DMS 273 (cell line): ENCODE measurements at regions not wholly inside any gene's neighbourhood (a gene's known extent, or its start where the extent isn't known, plus 50 kb on each side); places are given as distances from the start of the nearest gene placed in this dataset.

Experiments
- DNase-seq: peaks from one replicate; lab custom pipeline; 2025; ENCODE audit not compliant: unreplicated experiment; lab: John Stamatoyannopoulos, UW

DNA sequence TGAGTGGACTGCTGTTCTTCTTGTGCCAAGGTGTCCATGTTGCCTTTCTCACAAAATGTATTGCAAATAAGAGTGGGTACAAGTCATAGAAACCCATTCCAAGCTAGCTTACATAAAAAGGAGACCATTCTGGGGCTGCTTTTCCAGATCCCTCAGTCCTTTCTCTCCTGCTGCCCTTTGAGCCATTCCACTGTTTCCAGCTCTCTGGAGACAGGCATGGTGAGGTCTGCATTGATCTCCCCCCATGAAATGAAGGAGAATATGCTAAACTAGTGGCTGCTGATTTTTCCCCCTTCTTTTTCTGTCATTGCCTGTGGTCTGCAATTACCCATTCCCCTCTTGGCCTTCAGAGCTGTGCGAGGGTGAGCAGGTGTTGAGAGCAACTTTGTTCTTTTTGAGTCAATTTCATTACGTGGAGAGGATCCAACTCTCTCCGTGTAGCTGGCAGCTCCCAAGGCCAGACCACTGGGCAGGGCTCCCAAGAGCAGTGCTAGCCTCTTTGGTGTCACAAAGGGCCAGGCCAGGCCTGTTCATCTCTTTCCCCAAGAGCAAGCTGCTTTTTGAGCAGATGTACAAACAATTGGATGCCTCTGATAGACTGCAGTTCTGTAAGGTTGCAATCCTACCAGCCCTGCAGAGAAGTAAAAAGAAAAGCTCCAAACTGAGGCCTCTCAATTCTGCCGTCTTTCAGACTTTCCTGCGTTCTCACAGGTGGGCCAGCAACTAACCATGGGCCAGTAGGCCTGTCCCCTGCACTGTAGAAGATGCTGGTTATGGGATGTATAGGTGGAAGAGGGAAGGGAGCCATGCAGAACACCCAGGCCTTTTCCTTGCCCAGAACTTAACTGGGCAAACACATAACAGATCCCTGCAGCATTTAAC is 96.1 kb upstream of the ARMC2 start:
- peak; percentile 50 for DNase-seq

DNA sequence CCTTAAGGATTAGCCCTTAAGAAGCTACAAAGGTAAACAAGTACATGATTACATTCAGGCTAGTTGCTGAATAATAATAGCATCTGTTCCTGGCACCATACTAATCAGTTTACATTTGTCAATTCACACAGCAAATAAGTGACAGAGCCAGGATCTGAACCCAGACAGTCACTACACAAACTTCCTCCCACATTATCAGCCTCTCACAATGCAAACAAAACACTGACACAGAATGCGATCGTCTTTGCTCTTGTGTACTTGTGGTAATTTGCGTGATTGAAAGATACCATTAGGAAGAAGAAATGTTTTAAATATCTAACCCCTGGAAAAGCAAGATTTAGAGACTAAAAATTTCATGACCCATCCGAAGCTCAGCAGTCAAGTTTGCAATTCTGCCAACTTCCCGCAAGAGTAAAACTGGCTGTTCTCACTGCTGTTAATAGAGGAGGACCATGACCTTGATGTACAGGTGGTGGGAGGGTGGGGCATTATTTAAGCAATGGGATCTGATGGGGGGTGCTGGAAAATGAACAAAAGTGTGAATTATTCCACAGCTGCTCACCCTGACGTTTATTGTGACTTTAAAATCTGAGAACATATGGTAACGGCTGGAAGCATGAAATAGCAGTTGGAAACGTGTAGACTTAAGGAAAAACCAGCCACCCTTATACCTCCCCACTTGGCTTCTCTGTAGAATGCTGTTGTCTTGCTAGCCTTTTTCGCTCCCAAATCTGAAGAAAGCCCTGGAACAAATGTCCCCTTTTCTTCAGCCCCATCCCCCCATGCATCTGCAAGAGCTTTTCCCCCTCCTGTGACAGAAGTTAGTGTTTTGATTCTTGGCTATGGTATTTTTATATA is 95.3 kb upstream of the ARMC2 start:
- DNase-seq, result peak; percentile 94

DNA sequence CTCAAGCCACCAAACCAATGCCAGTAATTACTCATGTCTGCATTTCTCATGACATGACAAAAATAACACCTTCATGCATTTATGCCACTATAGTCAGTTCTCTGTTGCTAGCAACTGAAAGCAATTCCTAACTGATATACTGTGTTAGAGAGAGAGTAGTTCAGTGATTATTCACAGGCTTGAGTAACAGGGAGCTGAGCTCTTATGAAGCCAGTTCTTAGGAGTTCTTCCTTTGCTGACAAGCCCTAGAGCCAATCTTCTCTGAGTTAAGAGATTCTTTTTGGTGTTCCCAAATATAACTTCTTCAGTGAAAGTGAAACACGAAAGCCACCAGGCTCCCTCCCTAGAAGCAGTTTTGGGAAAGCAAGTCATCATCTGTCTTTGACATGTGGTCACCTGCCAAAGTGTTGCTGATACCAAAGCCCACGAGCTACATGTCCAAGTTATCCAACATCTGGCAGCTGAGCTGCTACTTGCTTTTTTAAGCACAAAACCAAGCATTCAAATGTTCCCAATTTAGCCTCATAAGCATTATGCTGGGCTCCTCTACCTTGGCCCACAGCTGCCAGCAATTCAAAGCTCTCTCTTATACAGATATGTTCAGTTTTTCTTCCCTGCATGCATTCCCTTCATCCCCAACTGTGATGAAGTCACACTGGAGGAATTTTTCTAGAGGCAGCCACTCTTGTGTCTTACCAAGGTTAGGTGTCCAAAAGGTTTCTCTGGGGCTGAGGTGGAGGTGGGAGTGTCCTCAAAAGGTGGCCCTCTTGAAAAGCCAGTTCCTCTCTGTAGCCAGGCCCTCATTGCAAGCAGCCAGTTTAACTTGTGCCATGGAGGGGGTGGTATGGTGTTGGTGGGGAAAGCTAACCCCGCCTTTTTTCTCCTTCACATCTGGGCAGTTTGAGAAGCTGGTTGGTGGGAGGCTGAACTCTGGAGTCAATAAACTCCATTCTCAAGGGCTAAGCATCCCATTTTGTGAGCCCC is 92.7 kb upstream of the ARMC2 start:
- peak; percentile 23 for DNase-seq

DNA sequence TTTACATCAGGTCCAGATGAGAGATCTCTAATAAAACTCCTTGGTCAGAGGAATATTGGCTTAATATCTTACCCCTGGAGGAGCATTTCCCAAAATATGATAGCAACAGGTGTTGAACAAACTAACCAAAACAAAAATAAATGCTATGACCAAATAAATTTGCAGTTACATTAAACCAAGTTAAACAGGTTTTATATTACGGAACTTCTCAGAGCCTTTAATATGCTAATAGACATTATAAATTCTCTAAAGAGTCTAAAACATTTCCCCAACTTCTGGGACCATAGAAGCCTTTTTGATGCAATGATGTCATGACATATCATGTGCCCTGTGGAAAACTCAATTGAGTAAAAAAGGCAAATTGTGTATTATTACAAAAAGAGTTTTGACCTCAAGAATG is 90.9 kb upstream of the ARMC2 start:
- DNase-seq, result no peak

DNA sequence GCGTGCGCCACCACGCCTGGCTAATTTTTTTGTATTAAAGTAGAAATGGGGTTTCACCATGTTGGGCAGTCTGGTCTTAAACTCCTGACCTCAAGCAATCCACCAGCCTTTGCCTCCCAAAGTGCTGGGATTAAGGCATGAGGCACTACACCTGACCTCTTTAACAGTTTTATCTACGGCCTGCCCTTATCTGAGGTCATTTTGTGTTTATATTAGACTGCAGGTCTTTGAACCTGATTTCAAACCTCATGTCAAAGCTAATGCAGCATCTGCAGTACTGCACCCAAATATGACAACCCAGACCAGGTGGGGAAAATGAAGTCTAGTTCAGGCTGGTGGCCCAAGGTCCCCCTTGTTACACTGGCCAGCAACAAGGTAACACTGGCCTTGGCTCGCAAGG is 89.3 kb upstream of the ARMC2 start:
- no peak for DNase-seq

DNA sequence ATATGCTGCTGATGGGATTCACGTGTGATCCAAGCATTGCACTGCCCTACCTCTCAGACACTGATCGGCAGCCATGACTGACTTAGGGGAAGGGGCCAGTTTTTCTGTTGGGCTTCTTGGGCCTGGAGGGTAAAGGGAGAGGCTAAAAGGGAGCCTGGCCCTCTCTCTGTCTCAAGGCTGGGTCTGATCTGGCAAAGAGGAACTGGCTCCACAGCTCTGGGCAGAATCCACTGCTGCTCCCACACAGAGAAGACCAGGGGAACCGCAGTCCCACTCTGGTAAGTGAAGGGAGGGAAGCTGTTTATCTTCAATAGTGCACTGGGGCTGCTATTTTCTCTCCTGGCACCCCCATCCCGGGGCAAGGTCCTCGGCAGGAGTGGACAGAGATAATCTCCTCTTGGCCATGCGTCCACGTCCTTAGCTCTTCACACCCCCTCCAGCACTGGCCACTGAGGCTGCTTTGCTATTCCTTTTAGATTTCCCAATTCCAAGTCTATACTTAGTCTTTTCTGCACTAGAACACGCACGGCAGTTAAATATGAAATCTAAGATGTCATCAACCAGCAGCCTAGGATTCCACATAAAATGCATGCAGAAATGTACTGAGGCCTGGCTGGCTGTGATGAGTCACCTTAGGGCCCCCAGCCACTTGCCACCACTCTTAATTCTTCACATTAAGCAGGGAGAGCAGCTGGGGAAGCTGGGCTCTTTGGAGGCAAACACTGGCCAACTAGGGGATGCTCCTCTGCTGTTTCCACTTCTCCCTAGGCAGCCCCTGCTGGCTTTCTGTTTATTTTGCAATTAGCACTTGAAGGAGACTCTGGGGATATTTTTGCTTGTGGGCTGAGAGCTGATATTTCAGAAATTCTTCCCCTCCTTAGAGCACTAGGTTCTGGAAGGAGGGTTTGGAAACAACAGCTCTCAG is 87.8 kb upstream of the ARMC2 start:
- peak; percentile 76 for DNase-seq

DNA sequence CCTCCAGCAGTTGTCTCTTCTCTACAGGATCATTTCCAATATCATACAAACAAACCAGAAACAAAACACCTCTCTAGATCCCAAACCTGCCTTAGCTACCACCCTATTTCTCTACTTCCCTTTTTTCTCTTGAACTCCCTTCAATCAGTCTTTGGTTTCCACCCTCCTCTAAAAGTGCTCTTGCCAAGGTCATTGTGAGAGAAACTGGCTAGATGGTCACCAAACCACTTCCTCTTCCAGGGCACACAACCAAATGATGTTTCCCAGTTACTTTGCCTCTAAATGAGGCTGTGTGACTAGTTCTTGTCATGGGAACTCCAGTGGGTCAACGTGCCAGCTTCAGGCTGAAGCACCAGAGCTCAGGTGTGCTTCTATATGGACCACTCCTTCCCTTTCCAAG is 85.8 kb upstream of the ARMC2 start:
- DNase-seq, result no peak

DNA sequence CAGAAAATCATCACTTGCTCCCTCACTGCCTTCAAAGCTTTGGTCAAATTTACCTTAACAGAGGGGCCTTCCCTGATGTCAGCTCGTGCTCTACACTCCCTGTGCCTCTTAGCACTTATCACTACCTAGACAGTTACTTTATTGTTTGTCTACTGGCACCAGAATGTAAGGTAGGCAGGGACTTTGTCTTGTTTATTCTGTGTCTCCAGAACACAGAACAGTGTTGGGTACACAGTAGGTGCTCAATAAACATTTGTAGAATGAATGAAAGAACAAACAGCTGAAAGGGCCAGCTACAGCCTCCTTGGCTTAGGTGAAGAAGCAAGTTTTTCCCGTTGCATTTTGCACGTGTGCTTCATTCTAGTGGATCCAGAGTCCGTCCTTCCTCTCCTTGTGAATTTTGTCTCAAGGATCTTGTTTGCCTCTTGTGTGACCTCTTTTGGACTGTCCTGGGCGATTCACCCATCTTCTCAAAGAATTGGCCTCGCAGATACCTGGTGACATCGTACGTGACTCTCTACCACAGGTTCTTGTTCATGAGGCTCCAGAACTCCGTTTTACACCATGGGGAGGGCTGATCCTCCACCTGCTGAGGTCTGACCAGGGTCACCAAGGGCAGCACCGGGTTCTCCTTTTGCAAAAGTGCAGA is 84.2 kb upstream of the ARMC2 start:
- DNase-seq, result no peak

DNA sequence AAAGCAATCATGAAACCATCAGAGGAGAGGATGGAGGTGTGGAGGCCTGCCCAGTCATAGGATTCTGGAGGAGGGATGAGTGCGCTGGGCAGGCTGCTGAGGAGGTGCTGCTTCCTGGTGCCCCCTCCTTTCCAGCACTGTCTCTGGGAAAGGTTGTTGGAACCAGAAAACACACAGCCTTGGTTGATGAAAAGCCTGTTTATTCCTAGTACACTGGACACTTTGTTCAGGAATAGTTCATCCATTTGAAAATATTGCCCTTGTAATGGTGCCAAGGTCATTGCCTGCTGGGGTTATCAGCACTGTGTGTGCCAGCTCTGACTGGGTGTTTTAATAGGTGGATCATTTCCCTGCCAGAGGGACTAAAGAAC is 83.7 kb upstream of the ARMC2 start:
- DNase-seq, result no peak

DNA sequence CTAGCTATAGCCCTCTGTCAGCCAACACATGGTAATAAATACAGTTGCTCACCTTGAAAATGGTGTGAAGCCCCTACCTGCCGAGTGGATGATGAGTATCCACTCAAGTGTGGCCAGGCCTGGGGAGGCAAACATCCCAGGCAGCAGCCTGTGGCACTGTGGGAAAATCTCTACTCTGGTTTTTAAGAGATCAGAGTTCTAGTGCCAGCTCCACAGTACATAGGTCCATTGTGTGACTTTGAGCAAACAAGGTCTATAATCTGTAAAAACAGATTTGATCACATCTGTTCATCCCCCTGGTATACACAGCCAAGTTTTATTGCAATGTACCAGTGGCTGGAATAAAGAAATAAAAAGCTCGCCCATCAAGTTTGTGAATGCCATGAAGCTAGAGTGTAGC is 82.7 kb upstream of the ARMC2 start:
- DNase-seq, result no peak

DNA sequence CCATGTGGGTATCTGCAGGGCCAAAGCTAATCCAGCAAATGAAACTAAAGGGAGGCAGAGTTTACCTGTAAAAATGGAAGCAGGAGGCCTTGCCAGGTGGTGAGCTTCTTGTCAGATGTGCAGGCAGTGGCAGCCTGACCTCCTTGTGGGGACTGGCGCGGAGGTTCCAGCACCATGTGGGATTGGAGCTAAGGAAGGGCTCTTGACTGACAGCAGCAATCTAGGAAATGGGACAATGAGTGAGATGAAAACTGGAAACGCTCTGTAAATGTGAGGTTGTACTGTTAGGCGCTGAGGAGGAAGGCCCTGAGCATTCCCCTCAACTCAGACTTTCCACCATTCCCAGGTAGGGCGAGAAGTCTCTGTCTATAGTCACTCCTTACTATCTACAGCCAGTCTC is 81.8 kb upstream of the ARMC2 start:
- no peak for DNase-seq

DNA sequence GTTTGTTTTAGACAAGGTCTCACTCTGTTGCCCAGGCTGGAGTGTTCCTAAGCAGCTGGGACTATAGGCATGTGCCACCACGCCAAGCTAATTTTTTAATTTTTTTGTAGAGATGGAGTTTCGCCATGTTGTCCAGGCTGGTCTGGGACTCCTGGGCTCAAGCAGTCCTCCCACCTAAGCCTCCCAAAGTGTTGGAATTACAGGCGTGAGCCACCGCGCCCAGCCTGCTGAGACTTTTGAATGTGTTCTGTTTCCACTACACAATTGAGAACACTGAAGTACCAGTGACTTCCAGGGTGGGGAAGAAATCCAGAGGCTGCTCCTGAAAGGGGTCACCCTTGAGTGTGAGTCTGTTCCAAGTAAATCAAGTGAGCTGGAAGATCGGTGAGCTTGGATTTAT is 81.3 kb upstream of the ARMC2 start:
- no peak for DNase-seq

DNA sequence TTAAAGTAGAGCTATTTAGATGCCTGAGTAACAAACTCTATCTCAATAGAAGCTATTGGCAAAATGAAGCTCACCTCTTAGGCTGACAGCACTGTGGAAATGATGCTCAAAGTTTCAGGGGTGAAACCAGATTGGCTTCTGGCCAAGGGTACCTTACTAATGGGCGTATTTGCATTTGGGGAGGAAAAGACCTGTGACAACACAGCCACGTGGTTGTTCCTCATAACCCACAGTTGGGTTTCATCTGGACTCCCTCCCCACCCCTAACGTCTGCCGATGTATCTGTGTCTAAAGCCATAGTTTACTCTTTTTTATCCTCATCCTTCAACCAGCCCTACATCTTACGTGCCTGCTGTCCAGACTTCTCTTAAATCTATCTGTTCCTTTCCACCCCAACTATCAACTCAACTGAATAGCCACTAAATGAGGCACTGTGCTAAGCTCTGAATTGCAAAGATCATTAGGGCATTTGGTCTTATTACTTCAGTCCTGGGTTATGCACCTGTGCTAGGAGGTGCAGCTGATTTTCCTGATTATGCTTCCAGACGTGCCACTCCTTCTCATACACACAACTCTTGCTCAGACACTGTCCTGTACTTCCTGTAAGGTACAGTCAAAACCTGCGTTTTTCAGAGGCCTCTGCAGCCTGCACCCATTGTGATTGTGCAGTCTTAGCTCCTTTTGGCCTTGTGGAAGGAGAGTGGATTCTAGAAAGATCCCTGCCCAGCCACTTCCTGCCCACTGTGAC is 80.6 kb upstream of the ARMC2 start:
- DNase-seq, result no peak

DNA sequence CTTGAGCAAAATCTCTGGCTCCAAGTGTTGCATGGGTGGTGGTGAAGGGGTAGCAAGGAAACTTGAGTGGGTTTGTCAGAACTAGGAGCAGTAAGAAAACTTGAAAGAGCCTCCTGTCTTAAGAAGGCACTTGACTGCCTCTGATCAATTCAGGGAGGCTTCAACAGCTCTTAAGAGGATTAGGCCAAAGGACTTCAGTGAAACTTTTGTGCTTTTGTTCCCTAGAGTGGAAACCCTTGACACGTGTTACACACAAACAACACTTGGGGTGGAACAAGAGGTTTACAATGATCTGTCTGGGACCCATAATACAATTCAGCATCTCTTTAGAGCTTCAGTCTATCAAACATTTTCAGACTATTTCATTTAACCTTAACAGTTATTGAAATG is 80.1 kb upstream of the ARMC2 start:
- DNase-seq, result no peak

DNA sequence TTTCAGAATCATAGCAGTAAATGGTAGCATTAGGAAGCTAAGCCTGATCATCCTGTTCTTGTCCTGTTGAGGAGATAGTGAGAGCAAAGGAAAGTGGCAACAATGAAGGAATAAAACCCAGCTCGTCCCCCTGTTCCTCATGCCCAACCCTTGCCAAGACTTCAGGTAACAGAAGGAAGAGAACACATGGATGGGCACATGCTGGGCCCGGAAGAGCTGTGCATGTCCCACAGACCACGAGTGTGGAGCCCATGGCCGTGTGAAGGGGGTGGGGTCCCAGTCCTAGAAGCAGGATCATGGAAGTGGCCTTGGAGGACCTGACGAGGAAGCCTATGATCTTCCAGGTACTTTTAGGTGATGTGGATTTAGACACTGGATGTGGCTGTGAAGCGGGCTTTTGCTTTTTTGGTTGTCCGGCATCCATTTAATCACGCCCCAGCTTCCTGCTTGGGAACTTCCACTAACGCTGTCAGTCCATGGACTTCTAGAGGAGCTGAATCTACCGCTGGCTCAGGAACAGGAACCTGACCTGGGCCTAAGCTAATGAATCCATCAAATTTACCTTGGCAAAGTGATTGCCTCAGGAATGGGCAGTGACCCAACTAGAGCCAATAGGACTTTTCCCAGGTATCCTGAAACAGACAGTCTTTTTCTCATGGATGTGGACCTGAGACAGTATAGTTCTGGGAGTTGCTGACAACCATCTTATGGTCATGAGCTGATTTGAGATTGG is 79.3 kb upstream of the ARMC2 start:
- DNase-seq, result no peak

DNA sequence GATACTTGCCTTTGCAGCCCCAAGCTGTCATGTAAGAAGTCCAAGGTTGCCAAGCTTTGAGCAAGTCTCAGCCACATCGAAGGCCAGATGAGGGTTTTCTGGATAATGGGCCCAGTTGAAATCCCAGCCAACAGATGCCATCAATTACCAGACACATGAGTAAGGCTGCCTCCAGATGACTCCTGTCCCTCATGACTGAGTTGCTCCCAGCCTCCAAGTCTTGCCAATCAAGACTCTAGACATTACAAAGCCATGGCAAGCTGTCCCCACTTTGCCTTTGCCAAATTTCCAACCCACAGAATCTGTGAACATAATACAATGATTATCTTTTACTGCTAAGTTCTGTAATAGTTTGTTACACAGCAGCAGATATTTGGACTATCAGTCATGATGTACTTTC is 76.8 kb upstream of the ARMC2 start:
- peak; percentile 93 for DNase-seq

DNA sequence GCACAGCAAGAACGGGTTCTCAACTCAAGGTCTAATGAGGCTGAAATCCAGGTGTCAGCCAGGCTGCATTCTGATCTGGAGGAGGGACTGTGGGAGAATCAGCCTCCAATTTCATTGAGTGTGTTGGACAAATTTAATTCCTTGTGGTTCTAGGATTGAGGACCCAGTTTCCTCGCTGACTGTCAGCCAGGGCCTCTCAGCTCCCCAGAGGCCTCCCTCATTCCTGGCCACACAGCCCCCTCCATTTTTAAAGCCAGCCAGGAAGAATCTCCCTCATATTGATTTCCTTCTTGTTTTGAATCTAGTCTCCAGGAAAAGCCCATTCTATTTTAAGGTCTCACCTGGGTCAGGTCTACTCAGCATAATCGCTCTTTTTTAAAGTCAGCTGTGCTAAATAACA is 73.7 kb upstream of the ARMC2 start:
- no peak for DNase-seq

DNA sequence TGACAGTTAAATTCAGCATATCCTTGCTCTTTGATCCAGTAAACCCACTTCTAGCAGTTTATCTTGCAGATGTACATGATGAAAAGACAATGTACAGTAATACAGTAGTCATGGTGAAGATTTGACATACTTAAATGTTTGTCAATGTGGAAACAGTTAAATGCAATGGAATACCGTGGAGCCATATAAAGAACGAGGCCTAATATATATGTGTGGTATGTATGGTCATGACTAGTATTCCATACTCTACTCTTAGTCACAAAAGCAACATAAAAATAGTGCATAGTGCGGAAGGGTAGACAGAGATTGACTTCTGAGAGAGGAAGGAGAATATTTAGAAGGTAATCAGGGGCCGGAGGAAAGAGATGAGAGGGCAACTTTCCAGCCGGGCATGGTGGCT is 70.7 kb upstream of the ARMC2 start:
- DNase-seq, result no peak
